ENCODE measurements at regions not wholly inside any gene's neighbourhood (a gene's known extent, or its start where the extent isn't known, plus 50 kb on each side); places are given as distances from the start of the nearest gene placed in this dataset.

- no peak for FAIRE-seq
- no peaks in the 10 kb centered on the region for H3K27me3 ChIP-seq (ENCODE audit: control insufficient read depth in 3 of 3, insufficient read depth in 3 of 3, low read length in 3 of 3)
- H3K36me3 ChIP-seq (ENCODE audit: control insufficient read depth in 3 of 3, insufficient read depth in 2 of 3, low read depth in 1 of 3, low read length in 3 of 3): no peaks in the 10 kb centered on the region
- H3K27ac ChIP-seq (ENCODE audit: low read depth in 1 of 3, low read length in 2 of 3): no peak overlapping the region
- WGBS, 3 donors: 74 to 79% (median 74%) methylated on average over 12 of the region's 12 CpGs
- H3K4me1 ChIP-seq (ENCODE audit: control insufficient read depth in 3 of 3, insufficient read depth in 2 of 3, low read depth in 1 of 3, low read length in 2 of 3): no peaks in the 10 kb centered on the region
- H3K4me3 ChIP-seq (ENCODE audit: low read depth in 1 of 3, low read length in 3 of 3): no peak overlapping the region
- no peak for DNase-seq
- peaks cover 0 to under 1% of the 10 kb centered on the region in 2 donors for H3K9me3 ChIP-seq (ENCODE audit: control insufficient read depth in 2 of 2, insufficient read depth in 1 of 2, low read depth in 1 of 2, low read length in 1 of 2)
These were observed 81.4 kb upstream of the FOXF1 start for GRCh38 chr16:86428729-86429517.

GRCh38 chr16:86429663-86430062 lies 80.7 kb upstream of the FOXF1 start:
- no peak for DNase-seq
- Histone ChIP-seq H3K4me1 (ENCODE audit: control insufficient read depth in 3 of 3, insufficient read depth in 2 of 3, low read depth in 1 of 3, low read length in 2 of 3) (no peaks in the 10 kb centered on the region), H3K27ac (ENCODE audit: low read depth in 1 of 3, low read length in 2 of 3) (no peak overlapping the region), H3K27me3 (ENCODE audit: control insufficient read depth in 3 of 3, insufficient read depth in 3 of 3, low read length in 3 of 3) (no peaks in the 10 kb centered on the region), H3K4me3 (ENCODE audit: low read depth in 1 of 3, low read length in 3 of 3) (no peak overlapping the region), H3K36me3 (ENCODE audit: control insufficient read depth in 3 of 3, insufficient read depth in 2 of 3, low read depth in 1 of 3, low read length in 3 of 3) (no peaks in the 10 kb centered on the region), H3K9me3 (ENCODE audit: control insufficient read depth in 2 of 2, insufficient read depth in 1 of 2, low read depth in 1 of 2, low read length in 1 of 2) (no peaks in the 10 kb centered on the region)
- WGBS, 3 donors: 71 to 81% (median 79%) methylated on average over 13 of the region's 13 CpGs
- no peak for FAIRE-seq

- H3K27ac ChIP-seq (ENCODE audit: low read depth in 1 of 3, low read length in 2 of 3): peak overlapping the region in 2 of 3 donors; percentile 33 to 56
- H3K9me3 ChIP-seq (ENCODE audit: control insufficient read depth in 2 of 2, insufficient read depth in 1 of 2, low read depth in 1 of 2, low read length in 1 of 2): no peaks in the 10 kb centered on the region
- H3K4me3 ChIP-seq (ENCODE audit: low read depth in 1 of 3, low read length in 3 of 3): no peak overlapping the region
- no peak for DNase-seq
- no peaks in the 10 kb centered on the region for H3K4me1 ChIP-seq (ENCODE audit: control insufficient read depth in 3 of 3, insufficient read depth in 2 of 3, low read depth in 1 of 3, low read length in 2 of 3)
- H3K36me3 ChIP-seq (ENCODE audit: control insufficient read depth in 3 of 3, insufficient read depth in 2 of 3, low read depth in 1 of 3, low read length in 3 of 3): no peaks in the 10 kb centered on the region
- WGBS, 3 donors: 74 to 79% (median 74%) methylated on average over 4 of the region's 4 CpGs
- no peaks in the 10 kb centered on the region for H3K27me3 ChIP-seq (ENCODE audit: control insufficient read depth in 3 of 3, insufficient read depth in 3 of 3, low read length in 3 of 3)
- no peak for FAIRE-seq
These were observed 79.5 kb upstream of the FOXF1 start for GRCh38 chr16:86430814-86431213.

GRCh38 chr16:86431540-86431939 lies 78.8 kb upstream of the FOXF1 start:
- FAIRE-seq (no peak), DNase-seq (no peak)
- Histone ChIP-seq H3K9me3 (ENCODE audit: control insufficient read depth in 2 of 2, insufficient read depth in 1 of 2, low read depth in 1 of 2, low read length in 1 of 2) (no peaks in the 10 kb centered on the region), H3K4me3 (ENCODE audit: low read depth in 1 of 3, low read length in 3 of 3) (no peak overlapping the region), H3K27me3 (ENCODE audit: control insufficient read depth in 3 of 3, insufficient read depth in 3 of 3, low read length in 3 of 3) (no peaks in the 10 kb centered on the region), H3K27ac (ENCODE audit: low read depth in 1 of 3, low read length in 2 of 3) (peak overlapping the region in 2 of 3 donors; percentile 56 to 74), H3K4me1 (ENCODE audit: control insufficient read depth in 3 of 3, insufficient read depth in 2 of 3, low read depth in 1 of 3, low read length in 2 of 3) (no peaks in the 10 kb centered on the region), H3K36me3 (ENCODE audit: control insufficient read depth in 3 of 3, insufficient read depth in 2 of 3, low read depth in 1 of 3, low read length in 3 of 3) (no peaks in the 10 kb centered on the region)
- 89 to 92% (median 89%) methylated on average over 11 of the region's 11 CpGs for WGBS, 3 donors

- H3K27ac ChIP-seq (ENCODE audit: low read depth in 1 of 3, low read length in 2 of 3): peak overlapping the region in 2 of 3 donors; percentile 56 to 74
- no peak overlapping the region for H3K4me3 ChIP-seq (ENCODE audit: low read depth in 1 of 3, low read length in 3 of 3)
- H3K9me3 ChIP-seq (ENCODE audit: control insufficient read depth in 2 of 2, insufficient read depth in 1 of 2, low read depth in 1 of 2, low read length in 1 of 2): no peaks in the 10 kb centered on the region
- DNase-seq: no peak
- no peaks in the 10 kb centered on the region for H3K27me3 ChIP-seq (ENCODE audit: control insufficient read depth in 3 of 3, insufficient read depth in 3 of 3, low read length in 3 of 3)
- H3K4me1 ChIP-seq (ENCODE audit: control insufficient read depth in 3 of 3, insufficient read depth in 2 of 3, low read depth in 1 of 3, low read length in 2 of 3): no peaks in the 10 kb centered on the region
- 70 to 85% (median 85%) methylated on average over 16 of the region's 16 CpGs for WGBS, 3 donors
- no peak for FAIRE-seq
- no peaks in the 10 kb centered on the region for H3K36me3 ChIP-seq (ENCODE audit: control insufficient read depth in 3 of 3, insufficient read depth in 2 of 3, low read depth in 1 of 3, low read length in 3 of 3)
These were observed 78.3 kb upstream of the FOXF1 start for GRCh38 chr16:86432048-86432447.

- Histone ChIP-seq H3K4me3 (ENCODE audit: low read depth in 1 of 3, low read length in 3 of 3) (no peak overlapping the region), H3K27me3 (ENCODE audit: control insufficient read depth in 3 of 3, insufficient read depth in 3 of 3, low read length in 3 of 3) (no peaks in the 10 kb centered on the region), H3K27ac (ENCODE audit: low read depth in 1 of 3, low read length in 2 of 3) (peak overlapping the region in 2 of 3 donors; percentile 56 to 74), H3K36me3 (ENCODE audit: control insufficient read depth in 3 of 3, insufficient read depth in 2 of 3, low read depth in 1 of 3, low read length in 3 of 3) (no peaks in the 10 kb centered on the region), H3K4me1 (ENCODE audit: control insufficient read depth in 3 of 3, insufficient read depth in 2 of 3, low read depth in 1 of 3, low read length in 2 of 3) (no peaks in the 10 kb centered on the region), H3K9me3 (ENCODE audit: control insufficient read depth in 2 of 2, insufficient read depth in 1 of 2, low read depth in 1 of 2, low read length in 1 of 2) (no peaks in the 10 kb centered on the region)
- peak in 1 of 2 donors; percentile 35 for DNase-seq
- no peak for FAIRE-seq
- 50 to 71% (median 58%) methylated on average over 15 of the region's 15 CpGs for WGBS, 3 donors
These were observed 77.6 kb upstream of the FOXF1 start for GRCh38 chr16:86432691-86433090.

GRCh38 chr16:86436466-86437185 lies 73.7 kb upstream of the FOXF1 start:
- 52 to 64% (median 60%) methylated on average over 7 of the region's 7 CpGs for WGBS, 3 donors

GRCh38 chr16:86437348-86437747 lies 73.0 kb upstream of the FOXF1 start:
- Histone ChIP-seq H3K27me3 (ENCODE audit: control insufficient read depth in 3 of 3, insufficient read depth in 3 of 3, low read length in 3 of 3) (peaks cover 0 to under 1% (median 0%) of the 10 kb centered on the region in 3 donors), H3K4me3 (ENCODE audit: low read depth in 1 of 3, low read length in 3 of 3) (no peak overlapping the region), H3K36me3 (ENCODE audit: control insufficient read depth in 3 of 3, insufficient read depth in 2 of 3, low read depth in 1 of 3, low read length in 3 of 3) (no peaks in the 10 kb centered on the region), H3K4me1 (ENCODE audit: control insufficient read depth in 3 of 3, insufficient read depth in 2 of 3, low read depth in 1 of 3, low read length in 2 of 3) (no peaks in the 10 kb centered on the region), H3K9me3 (ENCODE audit: control insufficient read depth in 2 of 2, insufficient read depth in 1 of 2, low read depth in 1 of 2, low read length in 1 of 2) (no peaks in the 10 kb centered on the region), H3K27ac (ENCODE audit: low read depth in 1 of 3, low read length in 2 of 3) (no peak overlapping the region)
- FAIRE-seq (no peak), DNase-seq (no peak)
- 65 to 81% (median 73%) methylated on average over 3 of the region's 3 CpGs for WGBS, 3 donors

More at GRCh38 chr16:86436466-86437185, 73.7 kb upstream of the FOXF1 start:
- H3K4me3 ChIP-seq (ENCODE audit: low read depth in 1 of 3, low read length in 3 of 3): no peak overlapping the region
- H3K9me3 ChIP-seq (ENCODE audit: control insufficient read depth in 2 of 2, insufficient read depth in 1 of 2, low read depth in 1 of 2, low read length in 1 of 2): no peaks in the 10 kb centered on the region
- H3K27ac ChIP-seq (ENCODE audit: low read depth in 1 of 3, low read length in 2 of 3): no peak overlapping the region
- FAIRE-seq (no peak), DNase-seq (no peak)
- no peaks in the 10 kb centered on the region for H3K36me3 ChIP-seq (ENCODE audit: control insufficient read depth in 3 of 3, insufficient read depth in 2 of 3, low read depth in 1 of 3, low read length in 3 of 3)
- no peaks in the 10 kb centered on the region for H3K4me1 ChIP-seq (ENCODE audit: control insufficient read depth in 3 of 3, insufficient read depth in 2 of 3, low read depth in 1 of 3, low read length in 2 of 3)
- H3K27me3 ChIP-seq (ENCODE audit: control insufficient read depth in 3 of 3, insufficient read depth in 3 of 3, low read length in 3 of 3): no peaks in the 10 kb centered on the region
